Fibroblast of lung (primary cell): ENCODE measurements at regions not wholly inside any gene's neighbourhood (a gene's known extent, or its start where the extent isn't known, plus 50 kb on each side); places are given as distances from the start of the nearest gene placed in this dataset.

ENCODE experiments used
- CTCF ChIP-seq, 2 donors: IDR thresholded peaks in 1 of 2; conservative IDR thresholded peaks in 1 of 2; 1 replicate in 1 of 2; 2 replicates in 1 of 2; pipeline ENCODE4 v1.5.1; 2011 to 2012; ENCODE audit warnings: low read length in 2 of 2, control low read depth in 1 of 2, inconsistent platforms in 1 of 2, low read depth in 1 of 2, mild to moderate bottlenecking in 1 of 2
- EZH2 ChIP-seq: IDR thresholded peaks from 2 replicates; pipeline ENCODE4 v1.5.1; 2012; ENCODE audit warnings: low read length, control low read depth, mild to moderate bottlenecking; ENCODE audit errors: missing control alignments

DNA sequence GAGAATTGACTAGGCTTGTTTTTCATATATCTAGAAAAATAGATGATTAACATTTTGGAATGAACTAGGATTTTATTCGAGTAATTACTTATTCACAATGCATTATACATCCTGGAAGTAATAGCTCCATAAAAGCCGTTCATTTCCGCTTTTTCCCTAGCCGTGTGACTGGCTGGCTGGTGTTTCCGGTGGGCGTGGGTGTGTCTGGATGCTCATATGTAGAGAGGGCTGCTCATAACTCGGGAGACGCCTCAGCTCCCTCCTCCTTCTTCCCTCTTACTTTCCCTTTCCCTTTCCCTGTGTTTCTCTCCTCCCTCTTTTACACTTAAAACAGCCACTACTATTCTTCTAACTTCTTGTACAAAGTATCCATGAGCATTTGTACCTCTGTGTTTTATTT is 187.7 kb upstream of the VSTM2A start:
- TF ChIP-seq CTCF (conservative IDR thresholded peaks at IDR 0.05 in 1 of 2, IDR thresholded peaks at IDR 0.05 in 1 of 2; ENCODE audit: low read depth in 1 of 2, low read length in 2 of 2) (no peak), EZH2 (no peak)
